Midbrain (tissue), 1 donor: ENCODE measurements at regions not wholly inside any gene's neighbourhood (a gene's known extent, or its start where the extent isn't known, plus 50 kb on each side); places are given as distances from the start of the nearest gene placed in this dataset.

Experiments
- DNase-seq: peaks from one replicate; lab custom pipeline; 2025; lab: John Stamatoyannopoulos, UW

GRCh38 chr11:115724666-115725065 is 220.5 kb upstream of the CADM1 start:
- no peak for DNase-seq

- no peak for DNase-seq
Measured at GRCh38 chr11:115722711-115723110, 218.5 kb upstream of the CADM1 start.

- DNase-seq = no peak
Measured at GRCh38 chr11:115721296-115721995, 217.2 kb upstream of the CADM1 start.

GRCh38 chr11:115720602-115721245 is 216.5 kb upstream of the CADM1 start:
- DNase-seq = no peak

GRCh38 chr11:115718945-115719344 is 214.7 kb upstream of the CADM1 start:
- DNase-seq = no peak

GRCh38 chr11:115718106-115718505 is 213.9 kb upstream of the CADM1 start:
- DNase-seq = no peak

GRCh38 chr11:115716601-115717529 is 212.7 kb upstream of the CADM1 start:
- DNase-seq = peak; percentile 7

GRCh38 chr11:115716080-115716479 is 211.9 kb upstream of the CADM1 start:
- no peak for DNase-seq

GRCh38 chr11:115715251-115715770 is 211.1 kb upstream of the CADM1 start:
- DNase-seq = no peak

GRCh38 chr11:115712296-115712695 is 208.1 kb upstream of the CADM1 start:
- DNase-seq = peak; percentile 49

- DNase-seq = no peak
Measured at GRCh38 chr11:115710980-115711379, 206.8 kb upstream of the CADM1 start.

GRCh38 chr11:115710426-115710825 is 206.2 kb upstream of the CADM1 start:
- no peak for DNase-seq

- DNase-seq = no peak
Measured at GRCh38 chr11:115709297-115709696, 205.1 kb upstream of the CADM1 start.

GRCh38 chr11:115707180-115707905 is 203.1 kb upstream of the CADM1 start:
- no peak for DNase-seq

- no peak for DNase-seq
Measured at GRCh38 chr11:115706626-115707135, 202.5 kb upstream of the CADM1 start.

GRCh38 chr11:115705200-115705599 is 201.0 kb upstream of the CADM1 start:
- DNase-seq = no peak

GRCh38 chr11:115700981-115701875 is 197.0 kb upstream of the CADM1 start:
- no peak for DNase-seq

GRCh38 chr11:115700496-115700895 is 196.3 kb upstream of the CADM1 start:
- no peak for DNase-seq

- DNase-seq = peak; percentile 44
Measured at GRCh38 chr11:115699733-115700132, 195.5 kb upstream of the CADM1 start.

- no peak for DNase-seq
Measured at GRCh38 chr11:115699326-115699725, 195.1 kb upstream of the CADM1 start.
